ENCODE measurements at regions not wholly inside any gene's neighbourhood (a gene's known extent, or its start where the extent isn't known, plus 50 kb on each side); places are given as distances from the start of the nearest gene placed in this dataset.
A peak's percentile ranks its signal among the peaks of the same experiment; 100 is the strongest.

DNA sequence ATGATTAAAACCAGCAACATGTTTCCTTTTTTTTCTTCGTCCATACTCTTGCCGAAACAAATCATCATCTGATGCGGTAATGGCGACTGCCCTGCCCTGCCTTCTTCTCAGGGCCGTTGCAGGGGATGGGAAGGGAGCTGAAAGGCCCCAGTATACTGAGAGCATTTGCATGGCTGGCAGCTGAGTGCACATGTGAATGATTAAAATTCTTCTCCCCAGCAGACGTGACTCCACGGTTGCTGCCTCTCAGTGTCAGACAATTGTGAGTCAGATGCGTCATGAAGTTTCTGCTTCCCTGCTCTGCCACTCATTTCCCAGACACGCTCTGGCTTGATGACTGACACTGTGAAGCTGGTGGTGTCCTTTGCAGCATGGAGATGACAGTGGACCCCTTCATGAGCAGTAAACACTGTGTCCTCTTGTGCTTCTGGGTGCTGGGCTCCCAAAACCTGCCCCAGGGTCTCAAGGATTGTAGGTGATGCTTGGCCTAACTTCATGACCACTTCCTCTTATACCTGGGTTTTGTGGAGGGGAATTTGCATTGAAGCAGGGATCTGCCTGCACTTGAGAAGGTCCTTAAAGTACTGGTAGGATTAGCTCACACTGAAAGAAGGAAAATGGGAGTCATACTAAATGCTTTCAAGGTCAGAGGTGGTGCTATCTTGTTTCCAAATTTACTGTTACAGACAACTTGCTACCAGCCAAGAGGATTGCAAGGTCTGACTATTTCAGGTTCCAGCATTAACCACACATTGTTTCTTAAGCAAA, 222.5 kb upstream of the COPS8 start:
- DNase-seq (ENCODE audit: low spot score): peak; percentile 39

DNA sequence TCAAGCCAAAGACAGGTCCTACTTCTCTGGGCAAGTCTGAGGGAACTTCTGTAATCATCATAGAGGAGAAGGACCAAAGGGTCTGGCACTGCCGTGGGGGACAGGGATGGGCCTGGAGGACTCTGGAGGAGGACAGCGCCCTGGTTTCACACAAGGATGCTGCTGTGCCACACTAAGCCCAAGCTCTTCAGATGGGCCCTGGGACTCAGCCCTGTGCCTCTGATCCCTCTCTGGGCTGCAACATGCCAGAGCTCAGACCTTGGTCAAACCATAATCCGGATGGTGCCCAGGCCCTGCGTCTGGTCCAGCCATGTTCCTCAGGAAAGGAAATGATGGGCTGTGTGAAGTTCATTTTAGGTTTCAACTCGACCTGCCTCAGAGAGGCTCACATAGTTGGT, 222.0 kb upstream of the COPS8 start:
- DNase-seq (ENCODE audit: low spot score): peak; percentile 81

DNA sequence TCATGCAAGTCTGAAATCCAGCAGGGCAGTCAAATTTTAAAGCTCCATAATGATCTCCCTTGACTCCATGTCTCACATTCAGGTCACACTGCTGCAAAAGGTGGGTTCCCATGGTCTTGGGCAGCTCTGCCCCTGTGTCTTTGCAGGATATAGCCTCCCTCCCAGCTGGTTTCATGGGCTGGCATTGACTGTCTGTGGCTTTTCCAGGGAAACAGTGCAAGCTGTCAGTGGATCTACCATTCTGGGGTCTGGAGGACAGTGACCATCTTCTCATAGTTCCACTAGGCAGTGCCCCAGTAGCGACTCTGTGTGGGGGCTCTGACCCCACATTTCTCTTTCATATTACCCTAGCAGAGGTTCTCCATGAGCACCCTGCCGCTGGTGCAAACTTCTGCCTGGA, 220.6 kb upstream of the COPS8 start:
- DNase-seq (ENCODE audit: low spot score): peak; percentile 2

DNA sequence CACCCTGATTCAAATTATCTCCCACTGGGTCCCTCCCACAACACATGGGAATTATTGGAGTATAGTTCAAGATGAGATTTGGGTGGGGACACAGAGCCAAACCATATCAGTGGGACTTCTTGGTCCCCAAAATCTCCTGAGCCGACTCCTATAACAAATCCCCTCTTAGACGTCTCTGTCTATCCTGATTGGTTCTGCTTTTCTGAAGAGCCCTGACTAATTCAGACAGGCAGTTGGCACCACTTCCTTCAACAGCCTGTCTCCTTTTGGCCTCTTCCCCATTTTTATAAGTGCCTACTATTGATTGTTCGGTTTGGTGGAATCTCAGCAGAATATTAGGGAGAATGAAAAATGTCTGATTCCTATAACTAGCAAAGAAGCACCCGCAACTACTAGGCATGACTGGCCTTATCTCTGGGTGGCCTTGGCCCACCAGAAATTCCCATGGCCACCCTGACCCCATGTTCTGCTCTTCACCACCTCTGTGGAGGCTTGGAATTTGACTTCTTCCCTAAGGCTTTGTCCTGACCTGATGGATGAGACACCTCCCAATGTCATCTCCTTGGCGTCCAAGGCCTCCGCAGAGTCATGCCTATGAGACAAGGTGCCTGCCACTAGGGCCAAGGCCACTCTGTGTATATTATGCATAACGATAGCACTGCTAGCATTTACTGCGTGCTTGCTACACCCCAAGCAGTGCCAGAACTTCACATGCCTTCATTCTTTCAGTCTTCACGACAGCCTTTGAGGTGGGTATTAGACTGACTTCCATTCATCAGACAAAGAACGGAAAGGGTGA, 218.9 kb upstream of the COPS8 start:
- DNase-seq (ENCODE audit: low spot score): peak; percentile 47

DNA sequence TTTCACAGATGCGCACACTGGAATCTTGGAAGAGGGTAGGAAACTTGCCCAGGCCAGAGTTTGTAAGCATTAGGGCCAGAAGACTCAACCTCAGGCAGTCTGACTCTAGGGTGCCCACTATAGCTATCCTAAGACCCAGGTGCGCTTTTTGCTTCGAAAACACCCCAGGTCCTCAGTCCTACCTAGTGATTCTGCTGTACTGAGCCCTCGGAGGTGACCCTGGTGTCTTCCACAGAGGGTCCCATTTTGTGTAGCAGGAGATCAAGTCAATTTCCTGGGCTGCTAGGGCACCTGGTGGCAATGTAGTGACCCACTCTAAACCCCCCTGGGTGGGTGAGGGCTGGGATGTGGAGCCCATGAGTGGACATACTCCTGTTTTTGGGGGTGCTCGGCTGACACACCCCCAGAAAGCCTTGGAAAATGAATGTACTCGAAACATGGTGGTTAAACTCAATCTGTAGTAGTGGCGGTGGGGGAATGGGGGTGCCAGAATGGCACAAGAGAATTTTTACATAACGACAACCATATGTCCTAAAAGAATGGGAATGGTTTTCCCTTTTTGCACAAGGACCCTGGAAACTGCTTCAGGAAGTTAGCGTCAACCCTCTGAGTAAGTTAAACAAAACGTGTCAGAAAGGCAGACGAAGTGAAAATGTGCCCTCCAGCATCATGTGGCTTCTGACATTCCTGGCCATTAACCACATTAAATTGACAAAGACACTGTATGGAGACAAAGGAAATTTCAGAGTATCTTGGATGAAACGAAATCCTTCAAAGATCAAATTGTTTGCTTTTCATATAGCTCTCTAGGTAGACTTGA, 218.0 kb upstream of the COPS8 start:
- peak; percentile 55 for DNase-seq (ENCODE audit: low spot score)

DNA sequence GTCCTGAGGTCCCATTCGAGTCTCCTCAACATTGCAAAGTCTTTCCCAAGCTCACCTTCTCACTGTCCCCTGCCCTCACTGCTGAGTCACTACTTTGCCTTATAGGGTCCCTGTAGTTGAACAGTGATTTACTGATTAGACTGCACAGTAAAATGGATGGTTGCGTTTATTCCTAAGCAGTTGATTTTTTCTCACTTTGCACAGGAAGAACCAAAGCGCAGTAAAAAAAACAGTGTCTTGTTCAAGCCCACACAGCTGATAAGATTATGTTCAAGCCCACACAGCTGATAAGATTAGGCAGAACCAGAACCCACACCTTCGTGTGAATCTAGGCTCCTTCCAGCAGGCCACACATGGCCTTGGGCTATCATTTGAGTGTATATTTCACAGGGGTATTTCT, 215.3 kb upstream of the COPS8 start:
- no peak for DNase-seq (ENCODE audit: low spot score)

DNA sequence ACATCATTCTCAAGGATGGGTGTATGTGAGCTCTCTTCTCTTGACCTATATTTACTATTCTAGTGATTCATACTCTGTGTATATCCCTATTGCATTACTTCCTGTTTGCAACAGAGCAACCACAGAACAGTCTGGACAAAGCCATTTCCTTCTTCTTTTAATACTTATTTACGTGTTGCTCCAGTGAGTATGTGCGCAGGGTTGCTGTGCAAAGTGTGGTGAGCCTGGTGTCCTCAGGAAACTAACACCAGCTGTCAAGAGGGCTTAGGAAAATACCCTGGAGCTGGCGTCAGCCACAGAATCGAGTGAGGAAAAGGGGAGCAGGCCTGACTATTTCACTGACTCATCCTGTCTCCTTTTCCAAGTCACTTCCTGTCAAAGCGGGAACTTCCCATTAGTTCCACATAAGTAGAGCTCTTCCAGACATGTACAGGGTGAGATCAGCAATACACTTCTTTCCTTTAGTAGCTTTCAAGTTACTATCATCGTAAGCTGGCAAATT, 214.1 kb upstream of the COPS8 start:
- no peak for DNase-seq (ENCODE audit: low spot score)

DNA sequence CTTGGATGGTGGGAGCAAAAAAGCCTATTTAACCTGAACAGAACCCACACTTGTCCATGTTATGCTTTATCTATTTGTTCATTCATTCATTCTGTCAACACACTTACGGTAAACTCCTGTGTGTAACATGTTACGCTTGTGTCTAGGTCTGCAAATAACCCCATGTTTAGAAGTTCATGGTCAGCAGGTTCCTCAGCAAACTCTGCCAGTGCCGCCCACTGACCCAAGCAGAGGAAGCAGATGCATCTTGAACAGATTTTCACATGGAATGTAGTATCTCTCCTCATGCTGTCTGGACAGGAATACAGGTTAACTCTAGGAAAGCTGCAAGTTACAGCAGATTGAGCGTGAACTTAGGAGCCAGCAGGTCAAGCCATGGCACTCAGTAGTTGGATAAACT, 213.7 kb upstream of the COPS8 start:
- no peak for DNase-seq (ENCODE audit: low spot score)

DNA sequence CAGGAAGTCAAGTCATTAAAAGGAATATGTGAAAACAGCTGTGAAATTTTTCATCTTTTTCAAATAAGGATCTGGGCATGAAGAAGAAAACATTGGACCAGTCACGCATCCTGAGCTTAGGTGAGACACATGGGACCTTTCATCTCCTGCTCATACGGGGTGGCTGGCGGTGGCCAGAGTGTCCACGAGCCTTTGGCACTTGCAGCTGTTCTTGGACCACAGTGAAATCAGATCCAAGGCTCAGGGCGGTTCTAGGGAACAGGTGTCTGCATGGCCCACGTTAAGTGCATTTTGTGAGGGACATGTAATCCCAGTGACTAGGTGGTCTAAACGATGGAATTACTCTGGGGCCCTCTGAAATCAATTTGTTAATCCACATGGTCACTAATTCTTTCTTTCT, 212.7 kb upstream of the COPS8 start:
- no peak for DNase-seq (ENCODE audit: low spot score)

DNA sequence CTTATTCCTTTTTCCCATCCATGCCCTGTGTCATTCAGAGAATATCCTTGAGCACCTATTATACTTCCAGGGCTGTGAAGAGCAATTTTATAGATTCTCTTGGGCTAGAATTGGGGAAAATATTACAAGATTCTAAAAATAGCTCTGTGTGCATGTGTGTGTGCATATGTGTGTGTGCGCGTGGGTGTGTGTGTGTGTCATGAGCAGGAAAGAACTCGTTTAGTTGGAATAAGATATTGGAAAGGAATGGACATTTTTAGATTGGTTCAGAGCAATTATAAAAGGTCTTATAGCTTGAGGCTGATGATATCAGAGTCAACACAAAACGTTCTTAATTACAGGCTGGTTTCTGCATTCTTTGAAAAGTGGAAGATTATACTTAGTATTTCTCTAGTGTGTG, 212.1 kb upstream of the COPS8 start:
- no peak for DNase-seq (ENCODE audit: low spot score)

DNA sequence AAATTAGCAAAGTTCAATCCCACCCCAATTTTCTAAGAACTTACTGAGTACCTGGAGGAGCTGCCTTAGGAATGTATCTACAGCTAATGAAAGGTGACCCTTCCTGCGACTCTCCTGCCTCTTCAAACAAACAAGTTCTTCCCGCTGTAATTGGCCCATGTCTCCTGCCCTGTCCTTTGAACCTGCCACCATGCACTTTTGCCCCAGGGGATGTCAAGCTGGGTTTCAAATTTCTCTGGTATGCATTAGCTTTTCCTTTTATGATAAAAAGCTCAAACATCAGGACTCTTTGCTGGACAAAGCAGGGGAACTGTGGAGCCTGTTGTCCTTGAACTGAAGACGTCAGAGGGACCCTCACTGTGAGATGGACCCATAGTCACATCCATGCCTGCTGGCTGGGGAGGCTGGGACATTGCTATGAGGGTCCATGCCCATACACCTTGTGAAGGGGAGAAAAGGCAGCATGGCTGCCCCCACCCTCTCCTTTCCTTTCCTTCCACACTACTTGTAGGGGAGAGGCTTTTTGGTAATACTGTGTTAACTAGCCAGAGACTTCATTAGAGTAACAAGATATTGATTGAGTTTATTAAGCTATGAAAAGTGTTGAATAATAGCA, 210.7 kb upstream of the COPS8 start:
- DNase-seq (ENCODE audit: low spot score): no peak

DNA sequence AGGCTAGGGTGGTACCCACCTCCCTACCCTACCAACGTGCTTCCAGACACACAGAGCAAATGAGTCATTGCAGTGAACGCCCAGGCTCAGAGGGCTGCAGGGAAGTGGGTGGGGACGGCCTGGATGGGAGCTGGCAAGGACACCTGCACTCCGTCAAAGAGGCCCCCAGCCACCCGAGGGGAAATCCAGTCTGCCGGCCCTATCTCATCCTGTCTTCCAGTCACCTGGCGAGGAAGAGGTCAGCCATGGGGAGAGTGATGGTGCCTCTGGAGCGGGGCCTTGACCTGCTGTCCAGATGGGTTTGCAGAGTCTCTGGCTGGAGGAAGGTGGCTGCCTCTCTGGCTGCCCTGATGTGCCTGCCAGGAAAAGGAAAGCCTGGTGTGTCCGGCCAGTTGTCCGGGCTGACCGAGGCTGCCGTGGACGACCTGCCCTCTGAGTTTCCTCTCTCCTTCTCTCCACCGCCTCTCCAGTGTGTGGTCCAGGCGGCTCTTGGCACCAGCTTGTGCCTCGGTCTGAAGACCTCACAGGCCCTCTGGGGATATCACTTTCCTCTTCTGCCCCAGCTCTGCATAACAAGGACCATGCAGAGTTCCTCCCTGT, 209.7 kb upstream of the COPS8 start:
- no peak for DNase-seq (ENCODE audit: low spot score)

DNA sequence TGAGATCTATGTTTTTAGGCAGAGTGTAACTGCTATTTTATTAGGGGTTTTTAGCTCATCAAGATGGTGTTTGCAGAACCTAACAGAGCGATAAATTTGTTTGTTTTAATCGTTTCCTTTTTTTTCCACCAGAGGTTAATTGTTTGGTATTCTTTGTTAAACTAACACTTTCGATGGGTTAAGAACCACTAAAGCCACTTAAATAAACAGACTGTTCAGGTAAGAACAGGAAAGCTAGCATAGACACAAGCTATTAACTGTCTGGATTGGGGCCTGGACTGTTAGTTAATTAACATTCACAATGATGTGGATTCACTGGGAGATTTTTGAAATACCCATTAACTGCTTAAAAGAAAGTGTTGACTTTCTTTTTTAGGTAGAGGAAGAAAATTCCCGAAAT, 209.0 kb upstream of the COPS8 start:
- DNase-seq (ENCODE audit: low spot score): no peak

DNA sequence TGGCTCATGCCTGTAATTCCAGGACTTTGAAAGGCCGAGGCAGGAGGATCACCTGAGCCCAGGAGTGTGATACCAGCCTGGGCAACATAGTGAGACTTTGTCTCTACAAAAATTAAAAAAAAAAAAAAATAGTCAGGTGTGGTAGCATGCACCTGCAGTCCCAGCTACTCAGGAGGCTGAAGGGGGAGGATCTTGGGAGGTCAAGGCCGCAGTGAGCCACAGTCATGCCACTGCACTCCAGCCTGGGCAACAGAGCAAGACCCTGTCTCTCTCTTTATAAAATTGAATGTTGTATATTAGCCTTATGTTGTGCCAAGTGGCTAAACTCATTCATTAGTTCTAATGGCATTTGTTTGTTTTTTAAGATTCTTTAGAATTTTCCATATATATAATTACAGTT, 207.7 kb upstream of the COPS8 start:
- DNase-seq (ENCODE audit: low spot score): no peak

DNA sequence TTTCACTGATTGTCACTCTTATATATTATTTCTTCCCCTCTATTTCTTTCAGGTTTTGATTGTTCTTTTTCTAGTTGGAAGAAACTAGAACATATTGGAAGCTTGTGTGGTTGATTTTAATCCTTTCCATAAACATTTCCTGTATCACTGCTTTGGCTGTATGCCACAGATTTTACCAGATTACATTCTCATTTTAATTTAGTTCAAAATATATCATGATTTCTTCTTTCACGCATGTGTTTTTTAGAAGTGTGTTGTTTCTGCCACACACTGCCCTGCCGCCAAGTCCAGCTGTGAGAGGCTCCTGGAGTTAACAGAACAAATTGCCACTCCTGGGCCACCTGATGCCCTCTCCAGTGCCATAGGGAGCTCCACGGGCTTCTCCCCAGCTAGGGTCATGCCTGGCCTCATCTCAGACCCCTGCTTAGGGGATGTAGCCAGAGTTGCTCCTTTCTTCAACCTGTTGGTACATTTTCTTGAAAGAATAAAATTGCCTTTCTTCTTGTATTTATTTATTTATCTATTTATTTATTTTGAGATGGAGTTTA, 206.2 kb upstream of the COPS8 start:
- DNase-seq (ENCODE audit: low spot score): no peak

DNA sequence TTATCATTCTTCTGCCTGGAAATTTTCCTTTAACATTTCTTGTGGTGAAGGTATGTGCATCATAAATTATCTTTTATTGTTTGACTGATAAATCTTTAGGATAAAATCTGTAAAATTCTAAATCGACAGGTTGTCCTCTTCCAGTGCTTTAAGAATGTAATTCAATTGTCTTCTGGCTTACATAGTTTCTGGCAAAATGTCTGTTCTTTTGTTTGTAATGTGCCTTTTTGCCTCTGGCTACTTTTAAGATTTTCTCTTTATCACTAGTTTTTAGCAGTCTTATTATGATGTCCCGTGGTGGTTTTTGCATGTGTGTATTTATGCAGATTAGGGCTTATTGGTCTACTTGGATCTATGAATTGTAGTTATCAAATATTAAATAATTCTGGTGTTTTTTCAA, 203.6 kb upstream of the COPS8 start:
- DNase-seq (ENCODE audit: low spot score): no peak

DNA sequence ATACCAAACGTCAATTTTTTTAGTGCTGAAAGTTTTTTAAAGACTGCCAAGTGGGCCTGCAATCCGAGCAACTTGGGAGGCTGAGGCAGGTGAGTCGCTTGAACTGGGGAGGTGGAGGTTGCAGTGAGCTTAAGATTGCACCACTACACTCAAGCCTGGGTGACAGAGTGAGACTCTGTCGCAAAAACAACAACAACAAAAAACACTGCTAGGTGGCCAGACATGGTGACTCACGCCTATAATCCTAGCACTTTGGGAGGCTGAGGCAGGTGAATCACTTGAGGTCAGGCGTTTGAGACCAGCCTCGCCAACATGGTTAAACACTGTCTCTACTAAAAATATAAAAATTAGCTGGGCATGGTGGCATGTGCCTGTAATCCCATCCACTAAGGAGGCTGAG, 202.8 kb upstream of the COPS8 start:
- no peak for DNase-seq (ENCODE audit: low spot score)

DNA sequence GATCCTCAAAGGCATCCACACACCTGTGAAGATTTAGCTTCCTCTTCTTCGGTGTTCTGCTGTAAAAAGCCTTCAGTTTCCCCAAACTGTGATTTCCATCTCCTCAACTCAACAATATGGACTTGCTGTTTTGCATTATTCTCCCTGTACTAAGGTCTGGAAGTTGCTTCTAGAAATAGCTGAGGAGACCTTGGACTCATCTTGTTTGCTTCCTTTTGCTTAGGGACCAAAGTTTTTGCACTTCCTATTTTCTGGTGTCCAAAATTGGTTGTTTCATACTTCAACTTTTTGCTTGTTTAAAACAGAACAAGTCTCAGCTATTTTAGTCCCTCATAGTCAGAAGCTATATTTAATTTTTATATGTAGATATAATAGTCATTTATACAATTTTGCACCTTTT, 201.9 kb upstream of the COPS8 start:
- no peak for DNase-seq (ENCODE audit: low spot score)

DNA sequence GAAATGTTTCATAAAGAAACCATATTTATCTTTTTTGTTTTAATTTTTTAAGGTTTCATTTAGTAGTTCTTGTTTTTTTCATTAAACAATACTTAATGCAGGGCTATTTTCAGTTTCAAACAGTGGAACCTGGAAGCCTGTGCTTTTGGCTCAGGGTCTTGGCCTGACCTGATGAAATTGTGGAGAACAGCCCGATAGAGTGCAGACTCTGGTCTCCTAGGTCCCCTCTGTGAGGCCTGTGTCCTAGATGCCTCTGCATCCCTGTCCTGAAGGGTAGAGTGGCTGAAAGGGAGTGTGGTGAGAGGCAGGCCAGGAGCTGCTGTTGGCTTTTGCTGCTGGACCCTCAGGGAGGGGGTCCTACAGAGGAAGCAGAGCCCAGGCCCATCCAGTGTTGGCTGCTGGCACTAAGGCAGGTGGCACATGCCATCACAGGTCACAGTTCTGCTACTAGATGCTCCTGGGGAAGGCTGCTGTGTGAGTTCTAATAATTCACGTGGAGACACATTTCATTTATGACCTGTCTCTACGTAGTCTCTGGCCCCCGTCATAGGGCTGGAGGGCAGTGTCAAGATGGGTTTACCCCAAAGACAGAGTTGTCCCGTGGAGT, 201.0 kb upstream of the COPS8 start:
- DNase-seq (ENCODE audit: low spot score): no peak

DNA sequence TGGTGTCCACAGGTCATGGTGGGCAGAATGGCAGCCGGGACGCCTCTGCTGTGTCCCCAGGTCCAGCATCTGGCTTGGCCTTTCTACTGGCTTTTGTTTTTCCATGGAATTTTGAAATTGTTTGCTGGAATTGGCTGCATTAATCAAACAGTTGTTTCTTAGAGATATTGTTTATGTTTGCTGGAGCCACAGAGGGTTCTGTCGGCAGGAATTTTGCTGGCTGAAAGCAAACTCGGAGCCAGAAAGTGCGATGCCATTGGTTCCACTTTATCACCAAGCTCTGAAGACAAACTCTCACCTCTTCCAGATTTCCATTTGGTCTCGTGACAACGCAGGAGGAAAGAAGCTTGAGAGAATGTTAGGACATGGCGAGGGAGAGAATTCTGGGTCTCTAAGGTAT, 199.2 kb upstream of the COPS8 start:
- DNase-seq (ENCODE audit: low spot score): no peak

Data from mesenteric fat pad (tissue), 1 donor.